GM21825 (cell line): ENCODE measurements at regions not wholly inside any gene's neighbourhood (a gene's known extent, or its start where the extent isn't known, plus 50 kb on each side); places are given as distances from the start of the nearest gene placed in this dataset.
"Not testable (repeated sequence)": the region's sequence is repeated elsewhere in the genome, so short reads cannot be mapped to it uniquely, and the experiment has no call there.

Source experiments
- ATAC-seq: cut with Tn5 transposase; IDR thresholded peaks from one replicate; pipeline ENCODE4 v1.9.1; 2021; ENCODE audit warnings: mild to moderate bottlenecking, moderate library complexity; ENCODE audit not compliant: unreplicated experiment

DNA sequence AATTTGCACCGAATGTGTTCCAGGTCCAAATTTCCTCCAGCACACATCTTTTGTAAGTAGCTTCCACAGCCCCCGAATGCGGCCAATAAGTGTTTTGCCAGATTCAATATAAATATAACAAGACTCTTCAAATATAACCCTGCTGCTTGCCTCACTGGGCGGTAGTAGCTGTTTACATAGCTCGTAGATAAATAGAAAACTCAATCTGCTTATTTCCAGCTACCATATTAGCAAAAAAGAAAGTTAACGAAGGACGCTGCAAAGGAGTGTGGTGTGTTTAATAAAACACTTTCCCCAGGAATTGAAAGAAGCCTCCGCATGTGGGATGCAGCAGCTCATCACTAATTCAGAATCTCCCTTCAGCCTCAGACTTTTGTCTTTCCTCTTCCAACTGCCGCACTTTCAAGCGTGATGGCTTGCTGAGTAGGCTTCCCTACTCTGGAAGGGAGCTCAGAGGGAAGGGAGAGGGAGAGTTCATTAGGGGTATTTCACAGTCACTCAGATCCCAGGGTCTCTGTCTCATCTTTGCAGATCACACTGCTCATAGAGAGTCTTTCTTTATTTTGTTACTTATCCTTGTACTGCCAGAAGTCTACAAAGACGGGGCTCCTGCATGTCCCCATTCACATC is 367.0 kb downstream of the RND3 start:
- no peak for ATAC-seq

- no peak for ATAC-seq
These were observed 367.6 kb downstream of the RND3 start for GRCh38 chr2:150119819-150120218.

GRCh38 chr2:150114089-150114488 is 373.4 kb downstream of the RND3 start:
- ATAC-seq, result not testable (repeated sequence)

- no peak for ATAC-seq
These were observed 376.9 kb downstream of the RND3 start for GRCh38 chr2:150110548-150110947.

DNA sequence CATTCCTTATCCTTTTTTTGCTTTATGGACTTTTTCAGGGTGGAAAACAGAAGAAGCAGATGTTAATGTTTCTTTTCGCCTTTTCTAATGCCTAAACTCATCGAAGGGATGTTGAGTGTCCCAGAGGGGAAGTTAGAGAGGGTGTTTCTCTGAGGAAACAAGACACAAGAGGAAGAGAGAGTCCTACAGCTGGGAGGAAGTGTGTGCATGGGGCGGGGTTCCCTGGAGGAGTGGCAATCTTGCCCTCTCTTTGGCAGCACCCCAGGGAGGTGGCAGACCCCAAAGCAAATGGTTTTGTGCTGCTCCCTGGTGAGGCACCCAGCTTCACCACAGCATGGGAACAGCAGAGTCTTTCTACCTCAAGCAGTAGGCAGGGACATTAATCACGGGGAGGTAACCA is 377.6 kb downstream of the RND3 start:
- ATAC-seq, result no peak

DNA sequence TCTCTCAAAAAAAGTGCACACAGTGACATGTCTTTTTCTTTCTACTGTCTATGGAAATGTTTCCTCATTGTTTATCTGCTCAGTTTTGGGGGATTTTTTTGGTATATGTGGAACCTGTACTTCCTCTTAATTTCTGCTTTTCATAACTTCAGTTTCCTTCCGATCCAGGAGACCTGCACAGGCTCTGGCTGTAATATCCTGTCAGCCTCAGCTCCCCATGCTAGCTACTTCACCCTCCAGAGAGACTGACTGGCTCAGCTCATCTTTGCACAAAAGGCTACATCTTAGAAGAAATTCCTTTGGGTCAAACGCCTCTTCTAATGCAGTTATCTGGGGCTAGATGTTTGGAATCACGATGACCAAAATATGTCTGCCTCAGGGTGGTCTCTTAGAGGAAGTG is 378.4 kb downstream of the RND3 start:
- no peak for ATAC-seq

GRCh38 chr2:150107816-150108215 is 379.7 kb downstream of the RND3 start:
- ATAC-seq, result no peak

DNA sequence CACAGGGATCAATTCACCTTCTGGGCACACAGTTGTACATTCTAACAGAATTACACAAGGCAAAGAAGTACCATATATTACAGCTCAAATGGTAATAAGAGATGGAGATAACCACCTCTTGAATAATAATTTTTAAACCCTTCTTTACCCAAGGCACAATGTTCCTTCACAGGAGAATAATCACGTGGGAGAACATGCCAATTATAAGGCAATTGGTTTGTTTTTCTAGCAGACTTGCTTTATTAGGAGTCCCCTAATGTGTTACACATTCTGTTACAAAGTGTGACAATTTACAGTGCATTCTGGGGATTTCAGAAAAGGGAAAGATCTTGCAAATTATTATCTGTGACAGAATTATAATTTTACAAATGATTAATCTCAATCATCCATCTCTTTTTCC is 380.3 kb downstream of the RND3 start:
- no peak for ATAC-seq

DNA sequence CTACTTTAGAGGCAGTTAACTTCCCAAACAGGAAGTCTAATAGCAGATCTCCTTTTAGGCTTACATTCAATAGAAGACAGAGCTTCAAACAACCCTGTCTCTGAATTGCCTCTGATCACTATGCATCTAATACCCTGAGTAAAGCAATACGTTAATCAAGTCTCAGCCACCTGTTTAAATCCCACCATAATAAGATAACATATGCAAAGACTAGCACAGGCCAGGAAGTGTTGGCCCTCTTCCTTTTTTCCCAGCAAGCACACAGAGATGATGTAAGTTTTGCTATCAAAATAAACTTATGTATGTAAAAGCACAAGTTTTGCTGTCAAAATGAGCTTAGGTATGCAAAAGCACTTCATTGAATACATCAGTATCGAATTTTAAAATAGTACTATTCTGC is 385.5 kb downstream of the RND3 start:
- ATAC-seq, result no peak

DNA sequence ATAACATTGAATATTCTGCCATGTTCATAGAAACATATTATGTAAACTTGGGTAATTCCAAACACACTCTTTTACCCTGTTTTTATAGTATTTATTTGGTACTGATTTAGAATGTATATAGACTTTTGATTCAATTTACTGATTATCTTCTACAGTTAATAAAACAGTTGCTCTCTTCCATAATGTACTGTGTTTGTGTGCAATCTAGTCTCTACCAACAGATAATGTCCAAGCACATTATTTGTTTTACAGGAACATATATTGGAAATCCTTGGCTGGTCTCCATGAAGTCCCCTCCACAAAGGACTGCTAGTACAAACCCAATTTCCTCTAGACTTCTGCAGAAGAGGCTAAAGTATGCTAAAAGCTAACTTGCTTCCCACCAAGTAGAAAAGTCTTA is 386.6 kb downstream of the RND3 start:
- ATAC-seq, result no peak

- ATAC-seq, result no peak
These were observed 387.1 kb downstream of the RND3 start for GRCh38 chr2:150100336-150100735.

- ATAC-seq, result no peak
These were observed 387.7 kb downstream of the RND3 start for GRCh38 chr2:150099805-150100204.

DNA sequence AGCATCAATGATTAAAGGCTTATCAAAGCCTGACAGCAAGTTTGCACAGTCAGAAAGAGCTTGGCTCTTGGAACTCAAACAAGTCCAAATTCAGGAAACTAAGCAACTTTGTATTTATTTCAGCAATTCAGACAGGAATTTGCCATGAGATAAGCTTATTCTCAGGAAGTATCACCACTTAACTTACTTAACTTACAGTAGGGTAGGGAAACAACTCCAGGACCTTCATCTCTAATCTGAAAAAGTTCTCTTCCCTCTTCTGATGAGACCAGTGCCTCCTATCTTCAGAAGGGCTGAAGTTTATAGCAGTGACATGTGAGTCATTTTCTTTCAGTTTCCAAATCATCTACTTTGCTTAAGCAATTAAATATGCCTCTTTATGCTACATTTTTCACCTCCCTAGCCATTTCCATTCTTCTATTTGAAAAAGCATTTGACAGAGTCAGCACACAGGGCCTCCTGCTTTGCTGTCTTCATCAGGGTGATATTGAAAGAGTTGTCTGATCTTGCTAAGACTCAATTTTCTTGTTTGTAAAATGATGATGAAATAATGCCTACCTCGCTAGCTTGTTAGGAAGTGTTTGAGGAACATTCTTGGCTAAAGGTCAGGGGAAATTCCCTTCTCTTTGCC is 389.5 kb downstream of the RND3 start:
- ATAC-seq, result no peak

DNA sequence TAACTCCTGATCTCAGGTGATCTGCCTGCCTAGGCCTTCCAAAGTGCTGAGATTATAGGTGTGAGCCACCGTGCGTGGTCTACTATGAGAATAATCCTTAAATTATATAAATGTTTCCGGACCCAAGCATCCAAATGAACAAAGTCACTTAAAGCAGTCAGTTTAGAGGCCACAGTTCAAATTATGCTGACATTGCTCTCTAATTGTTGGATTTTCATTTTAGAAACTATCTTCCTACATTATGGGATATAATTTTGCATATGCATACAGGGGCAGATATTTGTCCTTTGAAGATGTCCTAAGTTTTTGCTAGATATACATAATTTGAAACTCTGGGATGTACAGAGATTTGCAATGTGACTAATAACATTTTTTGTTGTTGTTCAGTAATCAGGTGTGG is 390.1 kb downstream of the RND3 start:
- ATAC-seq, result no peak

- no peak for ATAC-seq
These were observed 391.9 kb downstream of the RND3 start for GRCh38 chr2:150095361-150096095.

GRCh38 chr2:150091846-150092245 is 395.6 kb downstream of the RND3 start:
- no peak for ATAC-seq

GRCh38 chr2:150090031-150090430 is 397.4 kb downstream of the RND3 start:
- ATAC-seq, result no peak

GRCh38 chr2:150088538-150088937 is 398.9 kb downstream of the RND3 start:
- ATAC-seq, result no peak

GRCh38 chr2:150085478-150085877 is 402.0 kb downstream of the RND3 start:
- ATAC-seq, result no peak

DNA sequence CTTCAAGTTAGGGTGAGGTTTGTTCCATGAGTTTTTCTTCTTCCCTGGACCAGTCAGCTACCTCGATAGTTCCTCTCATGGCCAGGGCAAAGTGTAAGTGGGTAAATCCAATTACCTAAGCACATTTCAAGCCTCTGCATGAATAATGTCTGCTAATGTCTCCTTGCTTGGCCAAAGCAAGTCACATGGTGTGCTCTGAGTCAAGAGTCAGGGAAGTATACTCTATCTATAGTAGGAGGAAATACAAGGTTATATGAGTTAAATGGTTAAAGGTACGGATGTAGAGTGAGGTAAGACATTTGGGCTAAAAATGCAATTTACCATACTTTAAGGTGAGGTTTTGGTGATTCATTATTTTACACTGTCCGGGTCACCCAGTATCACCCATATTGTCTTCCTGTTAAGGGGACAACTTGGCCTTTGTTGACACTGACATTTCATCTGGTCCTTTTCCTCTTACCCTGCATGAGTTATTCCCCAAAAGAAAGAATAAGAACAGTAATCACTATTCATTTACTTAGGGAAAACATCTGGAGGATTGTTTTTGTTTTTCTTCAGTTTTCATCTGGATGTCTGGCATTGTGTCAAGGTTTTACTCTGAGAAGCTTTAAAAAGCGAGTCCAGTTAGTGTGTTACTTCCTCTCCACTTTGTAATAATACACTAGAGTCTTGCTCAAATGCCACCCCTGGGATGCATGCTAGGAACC is 405.5 kb downstream of the RND3 start:
- ATAC-seq, result no peak

DNA sequence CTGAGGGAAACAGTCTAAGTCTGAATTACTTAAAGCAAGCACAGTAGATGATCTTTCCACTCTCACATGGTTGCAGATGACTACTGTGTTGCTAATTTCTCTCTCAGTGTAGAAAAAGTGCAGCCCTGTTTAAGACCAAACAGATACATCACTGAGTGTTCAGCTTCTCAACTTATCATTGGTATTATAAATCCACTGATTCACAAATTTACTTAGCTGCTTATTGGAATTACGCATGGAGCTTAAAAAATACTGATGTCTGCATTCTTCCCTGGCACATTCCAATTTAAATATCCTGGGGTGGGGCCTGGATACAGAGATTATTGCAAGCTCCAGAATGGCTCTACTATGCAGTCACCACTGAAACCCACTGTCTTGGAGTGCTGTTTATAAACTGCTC is 411.2 kb downstream of the RND3 start:
- ATAC-seq, result no peak

DNA sequence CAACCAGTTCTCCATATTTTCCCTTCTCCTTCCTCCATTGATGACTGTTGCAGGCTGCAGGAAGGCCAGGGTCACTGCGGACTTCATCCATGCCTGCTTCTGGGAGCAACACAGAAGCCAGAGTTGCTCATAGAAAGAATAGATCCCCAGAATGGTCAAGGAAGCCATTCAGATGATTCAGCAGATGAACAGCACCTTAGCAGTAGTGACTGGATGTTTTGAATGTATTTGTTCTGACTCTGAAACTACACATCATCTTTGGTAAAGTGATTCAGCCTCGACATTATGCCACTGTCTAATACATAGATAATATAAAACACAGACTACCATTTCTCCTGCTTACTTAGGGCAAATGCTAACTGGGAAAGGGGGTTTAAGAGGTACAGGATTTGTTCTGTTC is 411.6 kb downstream of the RND3 start:
- ATAC-seq, result no peak
